ENCODE measurements at regions not wholly inside any gene's neighbourhood (a gene's known extent, or its start where the extent isn't known, plus 50 kb on each side); places are given as distances from the start of the nearest gene placed in this dataset.

DNA sequence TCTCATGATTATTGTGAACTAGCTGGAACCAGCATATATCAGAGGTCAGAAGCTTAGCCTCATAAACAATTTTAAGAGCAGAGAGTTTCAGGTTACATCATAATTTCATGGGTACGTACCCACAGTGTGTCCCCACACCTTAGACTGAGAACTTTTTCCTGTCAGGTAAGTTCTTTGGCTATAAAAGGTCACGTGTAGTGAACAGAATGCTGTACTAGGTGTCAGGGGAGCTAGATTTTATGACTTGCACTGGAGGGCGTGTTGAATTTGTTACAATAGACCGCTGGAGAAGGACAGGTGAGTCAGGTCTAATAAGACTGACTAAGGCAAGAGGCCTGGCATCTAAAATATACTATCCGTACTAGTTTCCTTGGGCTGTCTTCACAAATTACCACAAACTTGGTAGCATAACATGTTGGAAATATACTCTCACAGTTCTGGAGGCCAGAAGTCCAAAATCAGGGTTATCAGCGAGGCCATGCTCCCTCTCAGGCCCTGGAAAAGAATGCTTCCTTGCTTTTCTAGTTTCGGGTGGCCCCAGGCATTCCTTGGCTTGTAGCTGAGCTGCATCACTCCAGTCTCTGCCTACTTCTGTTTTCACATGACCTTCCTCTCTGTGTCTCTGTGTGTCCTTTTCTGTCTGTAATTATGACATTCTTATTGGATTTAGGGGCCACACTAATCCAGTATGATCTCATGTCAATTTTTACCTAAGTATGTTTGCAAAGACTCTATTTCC, 512.0 kb upstream of the NR3C2 start:
- ChIA-PET RAD21 (ENCODE audit: unreplicated experiment) (no interaction called here), SMC1A (ENCODE audit: uncharacterized antibody, unreplicated experiment) (interaction anchor here (0.6 to 1.2 kb wide), 2 partner anchors 10 to 325 kb away, joined by 3 read pairs; no protein-coding TSS in a partner anchor), CTCF (no interaction called here), POLR2A (no interaction called here)
- H3K27me3 ChIP-seq (replicated peaks in 1 of 2; ENCODE audit: control insufficient read depth in 2 of 2, insufficient read depth in 2 of 2, low read length in 1 of 2): no peaks in the 10 kb centered on the region
- no peaks in the 10 kb centered on the region for H3K79me2 ChIP-seq (ENCODE audit: control insufficient read depth, insufficient read depth, low read length)
- ATAC-seq: no peak
- no TSS peak for BruUV-seq (replicated peaks)
- TF ChIP-seq BRCA1 (IDR thresholded peaks at IDR 0.05; ENCODE audit: low read depth, low read length) (no peak), STAT1 (conservative IDR thresholded peaks at IDR 0.05) (no peak), CHD4 (IDR thresholded peaks at IDR 0.05) (no peak), ZNF274 (IDR thresholded peaks at IDR 0.05; ENCODE audit: insufficient read depth, insufficient read length) (no peak), TCF12 (IDR thresholded peaks at IDR 0.05; ENCODE audit: low read depth, low read length) (no peak), ZZZ3 (IDR thresholded peaks at IDR 0.05; ENCODE audit: control insufficient read depth, insufficient read length, low read depth) (no peak), LARP7 (IDR thresholded peaks at IDR 0.05) (no peak), FOXM1 (IDR thresholded peaks at IDR 0.05; ENCODE audit: low read depth, low read length) (no peak), BCL11A (IDR thresholded peaks at IDR 0.05; ENCODE audit: low read depth, low read length) (no peak), ATF7 (IDR thresholded peaks at IDR 0.05; ENCODE audit: low read depth) (no peak), IKZF2 (IDR thresholded peaks at IDR 0.05) (no peak), TBL1XR1 (IDR thresholded peaks at IDR 0.05; ENCODE audit: low read depth, low read length) (no peak)
- TF ChIP-seq, protein P1, sequence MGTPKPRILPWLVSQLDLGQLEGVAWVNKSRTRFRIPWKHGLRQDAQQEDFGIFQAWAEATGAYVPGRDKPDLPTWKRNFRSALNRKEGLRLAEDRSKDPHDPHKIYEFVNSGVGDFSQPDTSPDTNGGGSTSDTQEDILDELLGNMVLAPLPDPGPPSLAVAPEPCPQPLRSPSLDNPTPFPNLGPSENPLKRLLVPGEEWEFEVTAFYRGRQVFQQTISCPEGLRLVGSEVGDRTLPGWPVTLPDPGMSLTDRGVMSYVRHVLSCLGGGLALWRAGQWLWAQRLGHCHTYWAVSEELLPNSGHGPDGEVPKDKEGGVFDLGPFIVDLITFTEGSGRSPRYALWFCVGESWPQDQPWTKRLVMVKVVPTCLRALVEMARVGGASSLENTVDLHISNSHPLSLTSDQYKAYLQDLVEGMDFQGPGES (IDR thresholded peaks at IDR 0.05): no peak
- TF ChIP-seq, protein P2, sequence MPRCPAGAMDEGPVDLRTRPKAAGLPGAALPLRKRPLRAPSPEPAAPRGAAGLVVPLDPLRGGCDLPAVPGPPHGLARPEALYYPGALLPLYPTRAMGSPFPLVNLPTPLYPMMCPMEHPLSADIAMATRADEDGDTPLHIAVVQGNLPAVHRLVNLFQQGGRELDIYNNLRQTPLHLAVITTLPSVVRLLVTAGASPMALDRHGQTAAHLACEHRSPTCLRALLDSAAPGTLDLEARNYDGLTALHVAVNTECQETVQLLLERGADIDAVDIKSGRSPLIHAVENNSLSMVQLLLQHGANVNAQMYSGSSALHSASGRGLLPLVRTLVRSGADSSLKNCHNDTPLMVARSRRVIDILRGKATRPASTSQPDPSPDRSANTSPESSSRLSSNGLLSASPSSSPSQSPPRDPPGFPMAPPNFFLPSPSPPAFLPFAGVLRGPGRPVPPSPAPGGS (IDR thresholded peaks at IDR 0.05; ENCODE audit: borderline replicate concordance, insufficient read depth, low read depth, low read length, poor library complexity, severe bottlenecking): no peak
- TF ChIP-seq, protein P3, sequence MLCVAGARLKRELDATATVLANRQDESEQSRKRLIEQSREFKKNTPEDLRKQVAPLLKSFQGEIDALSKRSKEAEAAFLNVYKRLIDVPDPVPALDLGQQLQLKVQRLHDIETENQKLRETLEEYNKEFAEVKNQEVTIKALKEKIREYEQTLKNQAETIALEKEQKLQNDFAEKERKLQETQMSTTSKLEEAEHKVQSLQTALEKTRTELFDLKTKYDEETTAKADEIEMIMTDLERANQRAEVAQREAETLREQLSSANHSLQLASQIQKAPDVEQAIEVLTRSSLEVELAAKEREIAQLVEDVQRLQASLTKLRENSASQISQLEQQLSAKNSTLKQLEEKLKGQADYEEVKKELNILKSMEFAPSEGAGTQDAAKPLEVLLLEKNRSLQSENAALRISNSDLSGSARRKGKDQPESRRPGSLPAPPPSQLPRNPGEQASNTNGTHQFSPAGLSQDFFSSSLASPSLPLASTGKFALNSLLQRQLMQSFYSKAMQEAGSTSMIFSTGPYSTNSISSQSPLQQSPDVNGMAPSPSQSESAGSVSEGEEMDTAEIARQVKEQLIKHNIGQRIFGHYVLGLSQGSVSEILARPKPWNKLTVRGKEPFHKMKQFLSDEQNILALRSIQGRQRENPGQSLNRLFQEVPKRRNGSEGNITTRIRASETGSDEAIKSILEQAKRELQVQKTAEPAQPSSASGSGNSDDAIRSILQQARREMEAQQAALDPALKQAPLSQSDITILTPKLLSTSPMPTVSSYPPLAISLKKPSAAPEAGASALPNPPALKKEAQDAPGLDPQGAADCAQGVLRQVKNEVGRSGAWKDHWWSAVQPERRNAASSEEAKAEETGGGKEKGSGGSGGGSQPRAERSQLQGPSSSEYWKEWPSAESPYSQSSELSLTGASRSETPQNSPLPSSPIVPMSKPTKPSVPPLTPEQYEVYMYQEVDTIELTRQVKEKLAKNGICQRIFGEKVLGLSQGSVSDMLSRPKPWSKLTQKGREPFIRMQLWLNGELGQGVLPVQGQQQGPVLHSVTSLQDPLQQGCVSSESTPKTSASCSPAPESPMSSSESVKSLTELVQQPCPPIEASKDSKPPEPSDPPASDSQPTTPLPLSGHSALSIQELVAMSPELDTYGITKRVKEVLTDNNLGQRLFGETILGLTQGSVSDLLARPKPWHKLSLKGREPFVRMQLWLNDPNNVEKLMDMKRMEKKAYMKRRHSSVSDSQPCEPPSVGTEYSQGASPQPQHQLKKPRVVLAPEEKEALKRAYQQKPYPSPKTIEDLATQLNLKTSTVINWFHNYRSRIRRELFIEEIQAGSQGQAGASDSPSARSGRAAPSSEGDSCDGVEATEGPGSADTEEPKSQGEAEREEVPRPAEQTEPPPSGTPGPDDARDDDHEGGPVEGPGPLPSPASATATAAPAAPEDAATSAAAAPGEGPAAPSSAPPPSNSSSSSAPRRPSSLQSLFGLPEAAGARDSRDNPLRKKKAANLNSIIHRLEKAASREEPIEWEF (IDR thresholded peaks at IDR 0.05; ENCODE audit: insufficient replicate concordance, low read depth, low read length): no peak
- no peak overlapping the region for H3K4me3 ChIP-seq
- intact Hi-C loops (cut with micrococcal nuclease; ENCODE audit: unreplicated experiment): no loop called here
- H3K27ac ChIP-seq (ENCODE audit: control insufficient read depth, insufficient read depth): no peak overlapping the region
- no peak for DNase-seq (ENCODE audit: low read depth, low spot score)
- in situ Hi-C loops (cut with MboI): no loop called here
- WGBS (ENCODE audit: insufficient coverage, insufficient replicate concordance, low lambda C conversion rate, missing lambda C conversion rate): 2% methylated on average over 7 of the region's 7 CpGs
- H3K9me3 ChIP-seq (replicated peaks; ENCODE audit: control insufficient read depth, insufficient read depth, low read length): no peaks in the 10 kb centered on the region
- H3K9ac ChIP-seq (ENCODE audit: control insufficient read depth, insufficient read depth, low read length): no peak overlapping the region
- H4K20me1 ChIP-seq (ENCODE audit: control insufficient read depth, insufficient read depth): no peaks in the 10 kb centered on the region
- H3K4me1 ChIP-seq (ENCODE audit: control insufficient read depth, insufficient read depth, low read length): no peaks in the 10 kb centered on the region
- H2AFZ ChIP-seq (ENCODE audit: control insufficient read depth, low read depth, low read length): no peak overlapping the region
- no peak overlapping the region for H3K4me2 ChIP-seq (ENCODE audit: control insufficient read depth, insufficient read depth)
- FAIRE-seq: no peak
- H3K36me3 ChIP-seq (ENCODE audit: control insufficient read depth in 2 of 2, insufficient read depth in 2 of 2, low read length in 1 of 2): no peaks in the 10 kb centered on the region

All from GM12878 (cell line).